AG09319 (cell line): ENCODE measurements at regions not wholly inside any gene's neighbourhood (a gene's known extent, or its start where the extent isn't known, plus 50 kb on each side); places are given as distances from the start of the nearest gene placed in this dataset.

Experiments used
- DNase-seq: peaks from one replicate; pipeline ENCODE4 v3.0.0-alpha.2; 2010; ENCODE audit warnings: low read depth; ENCODE audit errors: extremely low read depth
- CTCF ChIP-seq: IDR thresholded peaks from 2 replicates; pipeline ENCODE4 v1.5.1; 2011; ENCODE audit warnings: low read depth, mild to moderate bottlenecking, inconsistent platforms, low read length, moderate library complexity

GRCh38 chr4:59381591-59381990 is 1818.5 kb upstream of the ADGRL3 start:
- DNase-seq: no peak
- TF ChIP-seq CTCF: no peak

GRCh38 chr4:59387759-59388758 is 1812.1 kb upstream of the ADGRL3 start:
- no peak for DNase-seq

GRCh38 chr4:59393780-59394179 is 1806.3 kb upstream of the ADGRL3 start:
- no peak for DNase-seq
- TF ChIP-seq CTCF: no peak

More at GRCh38 chr4:59387759-59388758, 1812.1 kb upstream of the ADGRL3 start:
- TF ChIP-seq CTCF: no peak

GRCh38 chr4:59400334-59400733 is 1799.8 kb upstream of the ADGRL3 start:
- no peak for DNase-seq
- no peak for TF ChIP-seq CTCF

GRCh38 chr4:59409647-59410046 is 1790.5 kb upstream of the ADGRL3 start:
- DNase-seq: no peak
- TF ChIP-seq CTCF: no peak

- no peak for DNase-seq
- no peak for TF ChIP-seq CTCF
These were observed 1787.4 kb upstream of the ADGRL3 start for GRCh38 chr4:59412739-59413138.

GRCh38 chr4:59455751-59456150 is 1744.4 kb upstream of the ADGRL3 start:
- no peak for TF ChIP-seq CTCF
- no peak for DNase-seq
